ENCODE measurements at regions not wholly inside any gene's neighbourhood (a gene's known extent, or its start where the extent isn't known, plus 50 kb on each side); places are given as distances from the start of the nearest gene placed in this dataset.

DNA sequence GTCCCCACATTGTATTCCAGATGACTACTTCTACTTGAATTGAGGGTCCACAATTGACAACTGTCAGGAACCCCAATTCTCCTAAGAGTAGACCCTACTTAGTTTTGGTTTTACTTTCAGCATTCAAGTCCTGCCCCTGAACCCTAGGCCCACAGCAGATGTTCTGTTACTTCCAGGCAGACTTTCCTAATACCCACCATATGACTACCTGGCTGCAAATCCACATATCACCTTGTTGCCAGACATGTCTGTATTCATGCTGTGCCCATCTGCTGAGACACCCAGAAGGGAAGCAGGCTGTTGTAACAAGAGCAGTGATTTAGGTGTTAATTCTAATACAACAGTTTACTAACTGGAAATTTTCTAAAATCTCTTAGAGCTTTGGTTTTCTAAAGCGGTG lies 235.1 kb upstream of the CCDC54 start:
- TF ChIP-seq, protein P1, sequence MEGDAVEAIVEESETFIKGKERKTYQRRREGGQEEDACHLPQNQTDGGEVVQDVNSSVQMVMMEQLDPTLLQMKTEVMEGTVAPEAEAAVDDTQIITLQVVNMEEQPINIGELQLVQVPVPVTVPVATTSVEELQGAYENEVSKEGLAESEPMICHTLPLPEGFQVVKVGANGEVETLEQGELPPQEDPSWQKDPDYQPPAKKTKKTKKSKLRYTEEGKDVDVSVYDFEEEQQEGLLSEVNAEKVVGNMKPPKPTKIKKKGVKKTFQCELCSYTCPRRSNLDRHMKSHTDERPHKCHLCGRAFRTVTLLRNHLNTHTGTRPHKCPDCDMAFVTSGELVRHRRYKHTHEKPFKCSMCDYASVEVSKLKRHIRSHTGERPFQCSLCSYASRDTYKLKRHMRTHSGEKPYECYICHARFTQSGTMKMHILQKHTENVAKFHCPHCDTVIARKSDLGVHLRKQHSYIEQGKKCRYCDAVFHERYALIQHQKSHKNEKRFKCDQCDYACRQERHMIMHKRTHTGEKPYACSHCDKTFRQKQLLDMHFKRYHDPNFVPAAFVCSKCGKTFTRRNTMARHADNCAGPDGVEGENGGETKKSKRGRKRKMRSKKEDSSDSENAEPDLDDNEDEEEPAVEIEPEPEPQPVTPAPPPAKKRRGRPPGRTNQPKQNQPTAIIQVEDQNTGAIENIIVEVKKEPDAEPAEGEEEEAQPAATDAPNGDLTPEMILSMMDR (IDR thresholded peaks at IDR 0.05): no peak
- TF ChIP-seq POLR2A (IDR thresholded peaks at IDR 0.05): no peak

All from transverse colon (tissue), 3 donors.